Prostate gland (tissue), 2 donors: ENCODE measurements at regions not wholly inside any gene's neighbourhood (a gene's known extent, or its start where the extent isn't known, plus 50 kb on each side); places are given as distances from the start of the nearest gene placed in this dataset.

ENCODE experiments used
- POLR2A ChIP-seq: fragments of 450-650 bp; IDR thresholded peaks from one replicate; pipeline ENCODE4 v1.6.1; 2016; ENCODE audit warnings: antibody characterized with exemption, mild to moderate bottlenecking
- TF ChIP-seq, protein P1 (sequence below), 4 experiments: fragments of 200-600 bp in 2 of 4; fragments of 450-650 bp in 2 of 4; sonication (generic) in 2 of 4; IDR thresholded peaks; 1 replicate in 3 of 4; 2 replicates in 1 of 4; pipeline ENCODE4 v1.5.1; 2016 to 2019; ENCODE audit warnings: antibody characterized with exemption in 4 of 4, mild to moderate bottlenecking in 2 of 4, moderate library complexity in 2 of 4

DNA sequence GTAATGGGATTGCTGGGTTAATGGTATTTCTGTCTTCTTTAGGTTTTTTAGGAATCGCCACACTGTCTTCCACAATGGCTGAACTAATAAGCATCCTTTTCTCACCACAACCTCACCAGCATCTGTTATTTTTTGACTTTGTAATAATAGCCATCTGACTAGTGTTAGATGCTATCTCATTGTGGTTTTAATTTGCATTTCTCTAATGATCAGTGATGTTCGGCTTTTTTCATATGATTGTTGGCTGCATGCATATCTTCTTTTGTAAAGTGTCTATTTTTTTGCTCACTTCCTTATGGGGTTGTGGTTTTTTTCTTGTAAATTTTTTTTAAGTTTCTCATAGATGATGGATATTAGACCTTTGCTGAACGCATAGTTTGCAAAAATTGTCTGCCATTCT, 377.9 kb downstream of the GALC start:
- TF ChIP-seq, protein P1, sequence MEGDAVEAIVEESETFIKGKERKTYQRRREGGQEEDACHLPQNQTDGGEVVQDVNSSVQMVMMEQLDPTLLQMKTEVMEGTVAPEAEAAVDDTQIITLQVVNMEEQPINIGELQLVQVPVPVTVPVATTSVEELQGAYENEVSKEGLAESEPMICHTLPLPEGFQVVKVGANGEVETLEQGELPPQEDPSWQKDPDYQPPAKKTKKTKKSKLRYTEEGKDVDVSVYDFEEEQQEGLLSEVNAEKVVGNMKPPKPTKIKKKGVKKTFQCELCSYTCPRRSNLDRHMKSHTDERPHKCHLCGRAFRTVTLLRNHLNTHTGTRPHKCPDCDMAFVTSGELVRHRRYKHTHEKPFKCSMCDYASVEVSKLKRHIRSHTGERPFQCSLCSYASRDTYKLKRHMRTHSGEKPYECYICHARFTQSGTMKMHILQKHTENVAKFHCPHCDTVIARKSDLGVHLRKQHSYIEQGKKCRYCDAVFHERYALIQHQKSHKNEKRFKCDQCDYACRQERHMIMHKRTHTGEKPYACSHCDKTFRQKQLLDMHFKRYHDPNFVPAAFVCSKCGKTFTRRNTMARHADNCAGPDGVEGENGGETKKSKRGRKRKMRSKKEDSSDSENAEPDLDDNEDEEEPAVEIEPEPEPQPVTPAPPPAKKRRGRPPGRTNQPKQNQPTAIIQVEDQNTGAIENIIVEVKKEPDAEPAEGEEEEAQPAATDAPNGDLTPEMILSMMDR (IDR thresholded peaks at IDR 0.05): no peak
- TF ChIP-seq POLR2A: no peak
